GM12878 (cell line): ENCODE measurements at regions not wholly inside any gene's neighbourhood (a gene's known extent, or its start where the extent isn't known, plus 50 kb on each side); places are given as distances from the start of the nearest gene placed in this dataset.

Experiments used
- ATAC-seq: fragments of 200-7000 bp; cut with Tn5 transposase; 3 replicates; pipeline ENCODE4 v1.9.1; 2020; ENCODE audit warnings: mild to moderate bottlenecking, moderate library complexity
- BruUV-seq: library from RNA; stranded (reverse); fragments of 400-500 nt; replicated peaks from 2 replicates; lab custom pipeline; 2021; lab: Mats Ljungman, UMichigan
- CTCF ChIA-PET: fragments of 300-600 bp; sonication (Branson Sonifier 250); formaldehyde crosslinking; extraction: SDS; loops from one replicate; lab custom pipeline; 2021; ENCODE audit warnings: inconsistent platforms; lab: Yijun Ruan, JAX
- POLR2A ChIA-PET: fragments of 350-600 bp; formaldehyde crosslinking; extraction: SDS; loops from one replicate; lab custom pipeline; 2021; ENCODE audit warnings: inconsistent platforms; lab: Charles Lee
- RAD21 ChIA-PET: fragments of 300-600 bp; sonication (Branson Sonifier 250); formaldehyde crosslinking; loops from one replicate; lab custom pipeline; 2023; ENCODE audit warnings: antibody characterized with exemption; ENCODE audit not compliant: unreplicated experiment; lab: Charles Lee
- SMC1A ChIA-PET: fragments of 300-600 bp; sonication (Branson Sonifier 250); formaldehyde crosslinking; loops from one replicate; lab custom pipeline; 2023; ENCODE audit not compliant: unreplicated experiment, uncharacterized antibody; lab: Charles Lee
- DNase-seq: peaks from one replicate; pipeline ENCODE4 v3.0.0-alpha.2; 2011; ENCODE audit warnings: low read depth, low spot score
- FAIRE-seq: peaks from 3 replicates; lab custom pipeline; 2011; peaks lifted over from hg19 to GRCh38; lab: Jason Lieb, UNC
- H2AFZ ChIP-seq: 2 replicates; pipeline ENCODE4 v1.6.0; 2011; ENCODE audit warnings: low read depth, low read length, control low read depth; ENCODE audit not compliant: control insufficient read depth
- H3K27ac ChIP-seq: 2 replicates; pipeline ENCODE4 v1.5.1; 2011; ENCODE audit warnings: control low read depth; ENCODE audit not compliant: control insufficient read depth, insufficient read depth
- H3K27me3 ChIP-seq, 2 experiments: replicated peaks in 1 of 2; 2 replicates each; pipeline versions ENCODE4 v1.6.0 to v1.6.1; 2011; ENCODE audit warnings: low read length in 1 of 2; ENCODE audit not compliant: control insufficient read depth in 2 of 2, insufficient read depth in 2 of 2
- H3K36me3 ChIP-seq, 2 experiments: 2 replicates each; pipeline ENCODE4 v1.5.1; 2011; ENCODE audit warnings: low read length in 1 of 2; ENCODE audit not compliant: control insufficient read depth in 2 of 2, insufficient read depth in 2 of 2
- H3K4me1 ChIP-seq: 2 replicates; pipeline ENCODE4 v1.6.1; 2011; ENCODE audit warnings: mild to moderate bottlenecking, low read length, moderate library complexity, mixed read lengths; ENCODE audit not compliant: control insufficient read depth, insufficient read depth
- H3K4me2 ChIP-seq: 2 replicates; pipeline ENCODE4 v1.6.0; 2011; ENCODE audit warnings: control low read depth; ENCODE audit not compliant: control insufficient read depth, insufficient read depth
- H3K4me3 ChIP-seq: fragments of 200-600 bp; sonication (generic); 2 replicates; pipeline ENCODE4 v1.5.1; 2016
- H3K79me2 ChIP-seq: 2 replicates; pipeline ENCODE4 v1.6.0; 2011; ENCODE audit warnings: low read length; ENCODE audit not compliant: control insufficient read depth, insufficient read depth
- H3K9ac ChIP-seq: 2 replicates; pipeline ENCODE4 v1.8.0; 2011; ENCODE audit warnings: low read length, control low read depth, mixed read lengths; ENCODE audit not compliant: control insufficient read depth, insufficient read depth
- H3K9me3 ChIP-seq: replicated peaks from 3 replicates; pipeline ENCODE4 v1.5.1; 2011; ENCODE audit warnings: mild to moderate bottlenecking, low read length; ENCODE audit not compliant: control insufficient read depth, insufficient read depth
- H4K20me1 ChIP-seq: 2 replicates; pipeline ENCODE4 v1.6.0; 2011; ENCODE audit not compliant: control insufficient read depth, insufficient read depth
- BCL11A ChIP-seq: IDR thresholded peaks from 2 replicates; pipeline ENCODE4 v1.6.1; 2011; ENCODE audit warnings: low read depth, low read length
- CREM ChIP-seq: IDR thresholded peaks from 2 replicates; pipeline ENCODE4 v1.6.1; 2014; ENCODE audit warnings: antibody characterized with exemption, low read depth
- GABPA ChIP-seq: IDR thresholded peaks from 2 replicates; pipeline ENCODE4 v1.6.1; 2014; ENCODE audit warnings: antibody characterized with exemption, low read depth, mild to moderate bottlenecking, inconsistent platforms
- HDAC2 ChIP-seq: fragments of 200-600 bp; sonication (generic); IDR thresholded peaks from 2 replicates; pipeline ENCODE4 v1.6.1; 2017
- NFYB ChIP-seq: IDR thresholded peaks from 2 replicates; pipeline ENCODE4 v1.6.1; 2011; ENCODE audit warnings: low read depth, mild to moderate bottlenecking, low read length, improper control_type of control experiment, moderate library complexity; ENCODE audit not compliant: insufficient read depth
- PML ChIP-seq: IDR thresholded peaks from 2 replicates; pipeline ENCODE4 v1.6.1; 2012; ENCODE audit warnings: low read length, inconsistent platforms
- SMAD5 ChIP-seq: IDR thresholded peaks from 2 replicates; pipeline ENCODE4 v1.6.1; 2016; ENCODE audit warnings: antibody characterized with exemption, low read depth
- SREBF2 ChIP-seq: IDR thresholded peaks from 2 replicates; pipeline ENCODE4 v1.6.1; 2012; ENCODE audit warnings: mild to moderate bottlenecking, low read length
- TCF12 ChIP-seq: IDR thresholded peaks from 2 replicates; pipeline ENCODE4 v1.6.1; 2011; ENCODE audit warnings: low read depth, mild to moderate bottlenecking, low read length
- WRNIP1 ChIP-seq: IDR thresholded peaks from 2 replicates; pipeline ENCODE4 v1.6.1; 2011; ENCODE audit warnings: low read depth, low read length, improper control_type of control experiment, borderline replicate concordance
- ZNF24 ChIP-seq: fragments of 450-650 bp; IDR thresholded peaks from 2 replicates; pipeline ENCODE4 v1.6.1; 2017; ENCODE audit warnings: antibody characterized with exemption, mild to moderate bottlenecking
- WGBS: methylation state at CpG from one replicate; pipeline ENCODE4 v1.1.6; 2016; ENCODE audit warnings: low lambda C conversion rate; ENCODE audit not compliant: insufficient replicate concordance, insufficient coverage; ENCODE audit errors: missing lambda C conversion rate; 5-methylcytosine and 5-hydroxymethylcytosine counted together
- in situ Hi-C: fragments of 300-500 bp; cut with MboI; formaldehyde crosslinking; loops from 9 replicates; pipeline ENCODE4 v1.14.3; 2018; ENCODE audit warnings: mixed read lengths
- intact Hi-C: fragments of 100-400 bp; cut with micrococcal nuclease; formaldehyde crosslinking; loops from one replicate; pipeline ENCODE4 v1.14.2; 2022; ENCODE audit not compliant: unreplicated experiment
- TF ChIP-seq, protein P1 (sequence below): IDR thresholded peaks from 2 replicates; pipeline ENCODE4 v1.6.1; 2012; ENCODE audit warnings: improper control_type of control experiment, low read depth, low read length; ENCODE audit not compliant: insufficient replicate concordance
- TF ChIP-seq, protein P2 (sequence below): IDR thresholded peaks from 2 replicates; pipeline ENCODE4 v1.6.1; 2012; ENCODE audit warnings: mild to moderate bottlenecking, low read depth, low read length
- TF ChIP-seq, protein P3 (sequence below), 3 experiments: IDR thresholded peaks in 2 of 3; conservative IDR thresholded peaks in 1 of 3; 2 replicates each; pipeline ENCODE4 v1.5.1; 2011; ENCODE audit warnings: low read depth in 3 of 3, low read length in 3 of 3, mild to moderate bottlenecking in 3 of 3, control low read depth in 2 of 3, moderate library complexity in 2 of 3, inconsistent platforms in 1 of 3, mixed read lengths in 1 of 3; ENCODE audit not compliant: control insufficient read depth in 2 of 3, insufficient read depth in 1 of 3; ENCODE audit errors: extremely low read depth in 1 of 3

DNA sequence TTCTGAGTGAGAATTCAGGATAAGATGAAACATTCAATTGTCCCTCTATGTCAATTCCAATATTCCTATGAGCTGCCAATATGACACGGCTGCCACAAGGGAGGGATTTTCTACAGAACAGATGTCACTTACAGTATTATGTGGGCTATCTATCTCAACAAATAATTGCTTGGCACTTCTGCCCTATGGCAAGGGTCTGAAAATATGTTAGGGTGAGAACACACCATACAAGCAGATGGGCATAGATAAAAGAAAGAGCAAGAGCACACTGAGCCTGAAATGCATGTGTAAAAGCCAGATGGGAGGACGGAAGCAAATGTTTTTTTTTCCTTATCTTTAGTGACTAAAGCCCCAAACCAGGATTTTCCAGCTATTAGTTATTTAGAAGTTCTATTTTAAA lies 70.1 kb upstream of the TFEC start (continued):
- TF ChIP-seq, protein P1, sequence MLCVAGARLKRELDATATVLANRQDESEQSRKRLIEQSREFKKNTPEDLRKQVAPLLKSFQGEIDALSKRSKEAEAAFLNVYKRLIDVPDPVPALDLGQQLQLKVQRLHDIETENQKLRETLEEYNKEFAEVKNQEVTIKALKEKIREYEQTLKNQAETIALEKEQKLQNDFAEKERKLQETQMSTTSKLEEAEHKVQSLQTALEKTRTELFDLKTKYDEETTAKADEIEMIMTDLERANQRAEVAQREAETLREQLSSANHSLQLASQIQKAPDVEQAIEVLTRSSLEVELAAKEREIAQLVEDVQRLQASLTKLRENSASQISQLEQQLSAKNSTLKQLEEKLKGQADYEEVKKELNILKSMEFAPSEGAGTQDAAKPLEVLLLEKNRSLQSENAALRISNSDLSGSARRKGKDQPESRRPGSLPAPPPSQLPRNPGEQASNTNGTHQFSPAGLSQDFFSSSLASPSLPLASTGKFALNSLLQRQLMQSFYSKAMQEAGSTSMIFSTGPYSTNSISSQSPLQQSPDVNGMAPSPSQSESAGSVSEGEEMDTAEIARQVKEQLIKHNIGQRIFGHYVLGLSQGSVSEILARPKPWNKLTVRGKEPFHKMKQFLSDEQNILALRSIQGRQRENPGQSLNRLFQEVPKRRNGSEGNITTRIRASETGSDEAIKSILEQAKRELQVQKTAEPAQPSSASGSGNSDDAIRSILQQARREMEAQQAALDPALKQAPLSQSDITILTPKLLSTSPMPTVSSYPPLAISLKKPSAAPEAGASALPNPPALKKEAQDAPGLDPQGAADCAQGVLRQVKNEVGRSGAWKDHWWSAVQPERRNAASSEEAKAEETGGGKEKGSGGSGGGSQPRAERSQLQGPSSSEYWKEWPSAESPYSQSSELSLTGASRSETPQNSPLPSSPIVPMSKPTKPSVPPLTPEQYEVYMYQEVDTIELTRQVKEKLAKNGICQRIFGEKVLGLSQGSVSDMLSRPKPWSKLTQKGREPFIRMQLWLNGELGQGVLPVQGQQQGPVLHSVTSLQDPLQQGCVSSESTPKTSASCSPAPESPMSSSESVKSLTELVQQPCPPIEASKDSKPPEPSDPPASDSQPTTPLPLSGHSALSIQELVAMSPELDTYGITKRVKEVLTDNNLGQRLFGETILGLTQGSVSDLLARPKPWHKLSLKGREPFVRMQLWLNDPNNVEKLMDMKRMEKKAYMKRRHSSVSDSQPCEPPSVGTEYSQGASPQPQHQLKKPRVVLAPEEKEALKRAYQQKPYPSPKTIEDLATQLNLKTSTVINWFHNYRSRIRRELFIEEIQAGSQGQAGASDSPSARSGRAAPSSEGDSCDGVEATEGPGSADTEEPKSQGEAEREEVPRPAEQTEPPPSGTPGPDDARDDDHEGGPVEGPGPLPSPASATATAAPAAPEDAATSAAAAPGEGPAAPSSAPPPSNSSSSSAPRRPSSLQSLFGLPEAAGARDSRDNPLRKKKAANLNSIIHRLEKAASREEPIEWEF = no peak
- no peak for TF ChIP-seq SMAD5
- TF ChIP-seq CREM = no peak
- no peak for TF ChIP-seq NFYB
- TF ChIP-seq TCF12 = no peak
- TF ChIP-seq WRNIP1 = no peak
- TF ChIP-seq ZNF24 = no peak
- no peak for TF ChIP-seq GABPA

DNA sequence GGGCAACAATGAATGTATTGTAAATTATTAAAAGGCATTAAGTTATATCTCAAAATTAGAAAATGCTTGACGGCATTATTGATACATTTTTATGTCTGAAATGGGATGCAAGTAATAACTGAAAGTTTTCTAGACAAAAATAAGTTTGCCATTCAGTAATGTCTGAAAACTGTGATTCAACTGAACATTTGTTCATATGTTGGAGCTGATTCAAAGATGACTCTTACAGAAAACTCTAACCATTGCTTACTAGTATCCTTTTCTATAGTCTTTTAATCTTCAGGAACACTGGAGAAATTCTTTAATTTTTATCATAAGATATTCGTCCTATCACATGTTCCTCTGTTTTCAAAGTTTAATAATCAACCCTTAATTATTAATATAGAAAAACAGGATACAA lies 71.1 kb upstream of the TFEC start:
- H3K27me3 ChIP-seq = no peaks in the 10 kb centered on the region; a peak in 1 of 4 replicates
- no peak overlapping the region for H3K4me2 ChIP-seq
- no peaks in the 10 kb centered on the region for H3K4me1 ChIP-seq
- CTCF ChIA-PET = no interaction called here
- H3K9ac ChIP-seq = no peak overlapping the region
- BruUV-seq = no TSS peak
- H3K79me2 ChIP-seq = no peaks in the 10 kb centered on the region
- RAD21 ChIA-PET = no interaction called here
- intact Hi-C loops = no loop called here
- H2AFZ ChIP-seq = no peak overlapping the region
- no peak for DNase-seq
- ATAC-seq = no peak
- no peak overlapping the region for H3K4me3 ChIP-seq
- POLR2A ChIA-PET = no interaction called here
- no peaks in the 10 kb centered on the region for H4K20me1 ChIP-seq
- WGBS = 16% methylated on average over 2 of the region's 2 CpGs
- SMC1A ChIA-PET = no interaction called here
- no peaks in the 10 kb centered on the region for H3K36me3 ChIP-seq
- no peaks in the 10 kb centered on the region for H3K9me3 ChIP-seq
- in situ Hi-C loops = no loop called here
- no peak overlapping the region for H3K27ac ChIP-seq
- FAIRE-seq = no peak
- TF ChIP-seq HDAC2 (no peak), BCL11A (no peak), SREBF2 (no peak), PML (no peak)
- TF ChIP-seq, protein P2, sequence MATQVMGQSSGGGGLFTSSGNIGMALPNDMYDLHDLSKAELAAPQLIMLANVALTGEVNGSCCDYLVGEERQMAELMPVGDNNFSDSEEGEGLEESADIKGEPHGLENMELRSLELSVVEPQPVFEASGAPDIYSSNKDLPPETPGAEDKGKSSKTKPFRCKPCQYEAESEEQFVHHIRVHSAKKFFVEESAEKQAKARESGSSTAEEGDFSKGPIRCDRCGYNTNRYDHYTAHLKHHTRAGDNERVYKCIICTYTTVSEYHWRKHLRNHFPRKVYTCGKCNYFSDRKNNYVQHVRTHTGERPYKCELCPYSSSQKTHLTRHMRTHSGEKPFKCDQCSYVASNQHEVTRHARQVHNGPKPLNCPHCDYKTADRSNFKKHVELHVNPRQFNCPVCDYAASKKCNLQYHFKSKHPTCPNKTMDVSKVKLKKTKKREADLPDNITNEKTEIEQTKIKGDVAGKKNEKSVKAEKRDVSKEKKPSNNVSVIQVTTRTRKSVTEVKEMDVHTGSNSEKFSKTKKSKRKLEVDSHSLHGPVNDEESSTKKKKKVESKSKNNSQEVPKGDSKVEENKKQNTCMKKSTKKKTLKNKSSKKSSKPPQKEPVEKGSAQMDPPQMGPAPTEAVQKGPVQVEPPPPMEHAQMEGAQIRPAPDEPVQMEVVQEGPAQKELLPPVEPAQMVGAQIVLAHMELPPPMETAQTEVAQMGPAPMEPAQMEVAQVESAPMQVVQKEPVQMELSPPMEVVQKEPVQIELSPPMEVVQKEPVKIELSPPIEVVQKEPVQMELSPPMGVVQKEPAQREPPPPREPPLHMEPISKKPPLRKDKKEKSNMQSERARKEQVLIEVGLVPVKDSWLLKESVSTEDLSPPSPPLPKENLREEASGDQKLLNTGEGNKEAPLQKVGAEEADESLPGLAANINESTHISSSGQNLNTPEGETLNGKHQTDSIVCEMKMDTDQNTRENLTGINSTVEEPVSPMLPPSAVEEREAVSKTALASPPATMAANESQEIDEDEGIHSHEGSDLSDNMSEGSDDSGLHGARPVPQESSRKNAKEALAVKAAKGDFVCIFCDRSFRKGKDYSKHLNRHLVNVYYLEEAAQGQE = no peak
- TF ChIP-seq, protein P3, sequence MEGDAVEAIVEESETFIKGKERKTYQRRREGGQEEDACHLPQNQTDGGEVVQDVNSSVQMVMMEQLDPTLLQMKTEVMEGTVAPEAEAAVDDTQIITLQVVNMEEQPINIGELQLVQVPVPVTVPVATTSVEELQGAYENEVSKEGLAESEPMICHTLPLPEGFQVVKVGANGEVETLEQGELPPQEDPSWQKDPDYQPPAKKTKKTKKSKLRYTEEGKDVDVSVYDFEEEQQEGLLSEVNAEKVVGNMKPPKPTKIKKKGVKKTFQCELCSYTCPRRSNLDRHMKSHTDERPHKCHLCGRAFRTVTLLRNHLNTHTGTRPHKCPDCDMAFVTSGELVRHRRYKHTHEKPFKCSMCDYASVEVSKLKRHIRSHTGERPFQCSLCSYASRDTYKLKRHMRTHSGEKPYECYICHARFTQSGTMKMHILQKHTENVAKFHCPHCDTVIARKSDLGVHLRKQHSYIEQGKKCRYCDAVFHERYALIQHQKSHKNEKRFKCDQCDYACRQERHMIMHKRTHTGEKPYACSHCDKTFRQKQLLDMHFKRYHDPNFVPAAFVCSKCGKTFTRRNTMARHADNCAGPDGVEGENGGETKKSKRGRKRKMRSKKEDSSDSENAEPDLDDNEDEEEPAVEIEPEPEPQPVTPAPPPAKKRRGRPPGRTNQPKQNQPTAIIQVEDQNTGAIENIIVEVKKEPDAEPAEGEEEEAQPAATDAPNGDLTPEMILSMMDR (IDR thresholded peaks at IDR 0.05 in 2 of 3, conservative IDR thresholded peaks at IDR 0.05 in 1 of 3; ENCODE audit: control insufficient read depth in 2 of 3, extremely low read depth in 1 of 3, insufficient read depth in 1 of 3, low read depth in 3 of 3, low read length in 3 of 3) = no peak
